ENCODE measurements at regions not wholly inside any gene's neighbourhood (a gene's known extent, or its start where the extent isn't known, plus 50 kb on each side); places are given as distances from the start of the nearest gene placed in this dataset.

- TF ChIP-seq MXI1 (conservative IDR thresholded peaks at IDR 0.05; ENCODE audit: poor library complexity, severe bottlenecking) (no peak), EZH2 (IDR thresholded peaks at IDR 0.05; ENCODE audit: borderline replicate concordance, insufficient read depth, low read length, poor library complexity, severe bottlenecking) (no peak), POLR2AphosphoS5 (IDR thresholded peaks at IDR 0.05) (no peak), SMC3 (conservative IDR thresholded peaks at IDR 0.05; ENCODE audit: poor library complexity) (no peak), CTCF (IDR thresholded peaks at IDR 0.05; ENCODE audit: poor library complexity, severe bottlenecking) (no peak), RAD21 (conservative IDR thresholded peaks at IDR 0.05) (no peak), REST (IDR thresholded peaks at IDR 0.05; ENCODE audit: borderline replicate concordance) (no peak), TAF1 (IDR thresholded peaks at IDR 0.05; ENCODE audit: low read depth) (no peak), EP300 (conservative IDR thresholded peaks at IDR 0.05; ENCODE audit: poor library complexity, severe bottlenecking) (no peak)
- H3F3A ChIP-seq (ENCODE audit: insufficient read depth, low read length, poor library complexity, severe bottlenecking): no peaks in the 10 kb centered on the region
- no peak overlapping the region for H3K4me2 ChIP-seq (ENCODE audit: low read length)
Measured at GRCh38 chr16:76182041-76182635, 95.1 kb upstream of the CNTNAP4 start.

GRCh38 chr16:76183647-76184046 is 93.6 kb upstream of the CNTNAP4 start:
- H3K27me3 ChIP-seq (ENCODE audit: insufficient read depth, low read depth, low read length): no peaks in the 10 kb centered on the region
- TF ChIP-seq EP300 (conservative IDR thresholded peaks at IDR 0.05; ENCODE audit: poor library complexity, severe bottlenecking) (no peak), REST (IDR thresholded peaks at IDR 0.05; ENCODE audit: borderline replicate concordance) (no peak), RAD21 (conservative IDR thresholded peaks at IDR 0.05) (no peak), TAF1 (IDR thresholded peaks at IDR 0.05; ENCODE audit: low read depth) (no peak)
- no peak overlapping the region for H2AFZ ChIP-seq (ENCODE audit: low read depth, low read length)
- no peaks in the 10 kb centered on the region for H3K9me3 ChIP-seq (ENCODE audit: low read length)
- H3K36me3 ChIP-seq (ENCODE audit: insufficient read depth, low read length): no peaks in the 10 kb centered on the region
- no peaks in the 10 kb centered on the region for H3K9me2 ChIP-seq (ENCODE audit: insufficient read depth, low read length)
- H3K4me3 ChIP-seq (ENCODE audit: low read length): no peak overlapping the region
- no peak overlapping the region for H3K9ac ChIP-seq (ENCODE audit: low read length)
- H3K4me2 ChIP-seq (ENCODE audit: low read length): no peak overlapping the region
- no peaks in the 10 kb centered on the region for H3F3A ChIP-seq (ENCODE audit: insufficient read depth, low read length, poor library complexity, severe bottlenecking)
- H4K20me1 ChIP-seq (ENCODE audit: insufficient read depth): no peaks in the 10 kb centered on the region
- H3K79me2 ChIP-seq (replicated peaks; ENCODE audit: insufficient read depth, low read length): no peaks in the 10 kb centered on the region
- no peak overlapping the region for H3K27ac ChIP-seq (ENCODE audit: low read length)

More at GRCh38 chr16:76182041-76182635, 95.1 kb upstream of the CNTNAP4 start:
- no peak overlapping the region for H2AFZ ChIP-seq (ENCODE audit: low read depth, low read length)
- no peaks in the 10 kb centered on the region for H3K9me2 ChIP-seq (ENCODE audit: insufficient read depth, low read length)
- H3K36me3 ChIP-seq (ENCODE audit: insufficient read depth, low read length): no peaks in the 10 kb centered on the region
- no peak overlapping the region for H3K27ac ChIP-seq (ENCODE audit: low read length)
- H3K9ac ChIP-seq (ENCODE audit: low read length): no peak overlapping the region
- no peaks in the 10 kb centered on the region for H4K20me1 ChIP-seq (ENCODE audit: insufficient read depth)
- H3K27me3 ChIP-seq (ENCODE audit: insufficient read depth, low read depth, low read length): no peaks in the 10 kb centered on the region
- no peaks in the 10 kb centered on the region for H3K9me3 ChIP-seq (ENCODE audit: low read length)
- no peaks in the 10 kb centered on the region for H3K79me2 ChIP-seq (replicated peaks; ENCODE audit: insufficient read depth, low read length)
- H3K4me3 ChIP-seq (ENCODE audit: low read length): no peak overlapping the region

All from neural cell (in vitro differentiated cells).